Adipocyte (in vitro differentiated cells): ENCODE measurements at regions not wholly inside any gene's neighbourhood (a gene's known extent, or its start where the extent isn't known, plus 50 kb on each side); places are given as distances from the start of the nearest gene placed in this dataset.

Experiments used
- DNase-seq: peaks from one replicate; pipeline ENCODE4 v3.0.0-alpha.2; 2015; ENCODE audit warnings: low read depth
- H3K27me3 ChIP-seq: replicated peaks from 2 replicates; pipeline ENCODE4 v1.7.0; 2013; ENCODE audit warnings: mild to moderate bottlenecking, low read length, moderate library complexity; ENCODE audit not compliant: control insufficient read depth, insufficient read depth
- H3K36me3 ChIP-seq: 2 replicates; pipeline ENCODE4 v1.7.0; 2013; ENCODE audit warnings: low read length, mild to moderate bottlenecking, moderate library complexity; ENCODE audit not compliant: control insufficient read depth, insufficient read depth, severe bottlenecking
- H3K4me1 ChIP-seq: 2 replicates; pipeline ENCODE4 v1.7.0; 2013; ENCODE audit warnings: mild to moderate bottlenecking, low read length, moderate library complexity; ENCODE audit not compliant: control insufficient read depth, insufficient read depth
- H3K4me3 ChIP-seq: 2 replicates; pipeline ENCODE4 v1.7.0; 2013; ENCODE audit warnings: mild to moderate bottlenecking, low read length, moderate library complexity
- H3K9ac ChIP-seq: 2 replicates; pipeline ENCODE4 v1.7.0; 2013; ENCODE audit warnings: mild to moderate bottlenecking, low read length, moderate library complexity
- H3K9me3 ChIP-seq: 2 replicates; pipeline ENCODE4 v1.7.0; 2013; ENCODE audit warnings: mild to moderate bottlenecking, low read length, moderate library complexity; ENCODE audit not compliant: control insufficient read depth

DNA sequence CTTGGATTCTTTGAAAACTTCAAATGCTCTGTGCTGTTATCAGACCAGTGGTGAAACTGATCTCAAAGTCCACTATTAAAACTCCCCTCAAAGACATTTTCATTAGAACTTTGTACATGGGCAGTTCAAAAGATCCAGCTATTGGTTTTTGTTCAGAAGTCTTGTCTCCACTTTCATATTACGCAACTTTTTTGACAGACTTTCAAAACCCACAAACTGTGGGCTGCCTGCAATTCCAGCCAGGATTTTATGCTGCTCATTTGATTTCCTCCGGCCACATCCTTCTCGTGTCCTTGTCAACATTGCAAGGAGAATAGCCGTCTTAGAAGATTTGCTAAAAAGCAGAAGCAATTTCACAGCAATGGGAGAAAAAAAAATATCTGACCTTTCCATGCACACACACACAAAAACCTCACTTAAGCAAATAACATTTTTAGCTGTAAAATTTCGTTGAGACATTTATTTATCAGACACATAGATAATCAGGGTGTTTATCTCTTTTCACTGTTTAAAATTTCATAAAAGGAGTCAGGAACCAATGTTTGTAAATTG, 1990.5 kb downstream of the MAT2B start:
- Histone ChIP-seq H3K36me3 (no peaks in the 10 kb centered on the region), H3K27me3 (no peaks in the 10 kb centered on the region), H3K9me3 (no peaks in the 10 kb centered on the region), H3K4me3 (no peak overlapping the region), H3K9ac (no peak overlapping the region), H3K4me1 (no peaks in the 10 kb centered on the region)
- peak; percentile 4 for DNase-seq

DNA sequence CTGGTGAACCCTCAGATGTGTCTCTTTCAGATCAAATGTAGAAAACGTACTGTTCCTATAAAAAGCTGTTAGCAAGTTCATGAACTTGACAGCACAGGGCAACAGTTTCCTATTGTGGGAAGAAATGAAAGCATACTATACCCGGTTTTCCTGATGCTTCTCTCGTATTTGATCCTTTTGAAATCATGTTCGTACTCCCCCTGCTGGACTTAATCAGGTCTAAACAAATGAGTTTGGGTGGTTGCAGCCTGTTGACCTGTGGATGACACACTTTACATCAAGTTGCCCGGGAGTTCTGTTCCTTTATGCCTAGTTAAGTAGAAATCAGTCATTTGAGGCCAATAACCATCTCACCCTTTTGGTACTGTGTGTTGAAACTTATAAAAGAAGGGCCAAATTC, 1992.3 kb downstream of the MAT2B start:
- Histone ChIP-seq H3K9me3 (no peaks in the 10 kb centered on the region), H3K27me3 (no peaks in the 10 kb centered on the region), H3K36me3 (no peaks in the 10 kb centered on the region), H3K4me1 (no peaks in the 10 kb centered on the region), H3K9ac (peak overlapping the region; percentile 2), H3K4me3 (peak overlapping the region; percentile 0)
- DNase-seq = peak; percentile 22

DNA sequence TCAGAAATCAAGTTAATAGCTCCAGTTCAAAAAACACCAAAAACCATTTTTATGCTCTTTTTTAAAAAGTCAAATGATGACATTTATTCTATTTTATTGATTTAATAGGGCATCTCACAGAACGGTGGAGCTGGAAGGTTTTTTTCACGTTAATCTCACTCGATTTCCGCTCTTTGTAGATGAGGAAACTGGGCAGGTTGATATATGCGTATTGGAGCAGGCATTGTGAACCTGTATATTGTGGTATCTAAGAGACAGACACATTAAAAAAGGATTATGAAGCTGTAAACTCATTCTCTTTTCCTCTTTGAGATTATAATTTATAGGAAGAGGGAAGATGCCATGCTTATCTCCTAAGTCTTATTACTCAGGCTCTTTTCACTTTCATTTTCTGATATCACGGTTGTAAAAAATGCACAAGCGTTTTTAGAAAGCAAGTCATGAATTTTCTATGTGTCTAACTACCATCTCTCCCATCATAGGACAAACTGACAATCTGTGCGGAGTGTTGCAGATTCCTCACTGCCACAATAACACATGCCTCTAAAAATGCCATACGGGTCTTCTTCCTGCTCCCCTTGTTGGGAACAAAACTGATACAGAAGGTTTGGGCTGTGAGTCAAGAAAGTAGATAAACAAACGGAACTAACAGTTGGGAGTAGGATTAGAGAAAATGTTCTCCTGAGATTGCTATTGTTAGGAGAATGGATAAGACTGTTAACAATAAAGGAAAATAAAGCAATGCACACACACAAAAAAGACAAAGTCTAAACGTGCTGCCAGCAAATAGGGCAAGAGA, 1997.7 kb downstream of the MAT2B start:
- no peaks in the 10 kb centered on the region for H3K36me3 ChIP-seq
- H3K9ac ChIP-seq = peak overlapping the region; percentile 37
- H3K27me3 ChIP-seq = no peaks in the 10 kb centered on the region
- no peaks in the 10 kb centered on the region for H3K4me1 ChIP-seq
- peaks cover 9% of the 10 kb centered on the region for H3K9me3 ChIP-seq
- peak overlapping the region; percentile 77 for H3K4me3 ChIP-seq
- no peak for DNase-seq

DNA sequence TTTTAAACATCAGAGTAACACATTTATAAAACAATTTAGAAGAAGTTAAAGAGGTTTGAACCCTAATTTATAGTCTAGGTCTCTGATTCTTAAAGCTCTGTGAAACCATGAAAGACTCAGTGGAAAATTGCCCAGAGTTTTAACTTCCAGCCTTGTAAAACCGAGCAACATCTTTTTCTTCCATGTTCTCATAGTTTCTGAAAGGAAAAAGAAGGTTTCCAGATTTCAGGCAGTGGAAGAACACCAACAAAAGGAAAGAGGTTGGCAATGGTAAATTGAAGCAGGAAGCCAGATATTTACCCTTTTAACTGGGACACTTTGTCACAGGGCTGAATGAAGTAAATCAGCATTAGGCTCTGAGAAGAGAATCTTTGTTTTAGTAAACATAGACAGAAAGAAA, 1999.3 kb downstream of the MAT2B start:
- Histone ChIP-seq H3K4me1 (no peaks in the 10 kb centered on the region), H3K4me3 (no peak overlapping the region), H3K9ac (no peak overlapping the region), H3K27me3 (no peaks in the 10 kb centered on the region), H3K36me3 (no peaks in the 10 kb centered on the region), H3K9me3 (peaks cover 24% of the 10 kb centered on the region)
- no peak for DNase-seq

DNA sequence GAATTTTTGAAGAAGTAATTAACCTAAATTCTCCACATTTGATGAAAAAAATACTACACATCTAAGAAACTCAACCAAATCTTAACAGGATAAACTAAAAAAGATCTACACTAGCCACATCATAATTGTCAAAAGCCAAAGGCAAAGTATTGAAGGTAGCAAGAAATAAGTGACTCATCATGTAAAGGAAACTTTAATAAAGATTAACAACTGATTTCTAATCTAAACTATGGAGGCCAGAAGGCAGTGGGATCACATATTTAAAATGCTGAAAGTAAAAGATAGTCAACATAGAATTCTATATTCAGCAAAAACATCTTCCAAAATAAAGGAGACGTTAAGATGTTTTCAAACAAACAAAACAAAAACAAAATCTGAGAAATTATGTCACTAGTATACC, 2002.9 kb downstream of the MAT2B start:
- no peaks in the 10 kb centered on the region for H3K27me3 ChIP-seq
- H3K9me3 ChIP-seq = peaks cover 24% of the 10 kb centered on the region
- no peak for DNase-seq
- no peak overlapping the region for H3K4me3 ChIP-seq
- no peaks in the 10 kb centered on the region for H3K36me3 ChIP-seq
- H3K4me1 ChIP-seq = no peaks in the 10 kb centered on the region
- no peak overlapping the region for H3K9ac ChIP-seq

DNA sequence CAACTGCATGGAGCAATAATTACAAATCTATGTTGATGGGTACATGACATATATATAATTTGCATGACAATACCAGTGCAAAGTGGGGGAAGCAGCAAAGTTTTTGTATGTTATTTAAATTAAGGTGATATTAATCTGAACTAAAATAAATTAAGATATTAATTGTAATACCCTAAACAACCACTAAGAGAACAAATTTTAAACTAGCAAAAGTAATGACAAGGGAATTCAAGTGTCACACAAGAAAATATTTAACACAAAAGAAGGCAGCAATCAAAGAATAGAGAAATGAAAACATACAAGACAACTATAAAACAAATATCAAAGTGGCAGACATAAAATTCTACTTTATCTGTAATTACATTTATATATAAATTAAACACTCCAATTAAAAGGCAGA, 2003.4 kb downstream of the MAT2B start:
- H3K4me1 ChIP-seq = no peaks in the 10 kb centered on the region
- no peak overlapping the region for H3K9ac ChIP-seq

DNA sequence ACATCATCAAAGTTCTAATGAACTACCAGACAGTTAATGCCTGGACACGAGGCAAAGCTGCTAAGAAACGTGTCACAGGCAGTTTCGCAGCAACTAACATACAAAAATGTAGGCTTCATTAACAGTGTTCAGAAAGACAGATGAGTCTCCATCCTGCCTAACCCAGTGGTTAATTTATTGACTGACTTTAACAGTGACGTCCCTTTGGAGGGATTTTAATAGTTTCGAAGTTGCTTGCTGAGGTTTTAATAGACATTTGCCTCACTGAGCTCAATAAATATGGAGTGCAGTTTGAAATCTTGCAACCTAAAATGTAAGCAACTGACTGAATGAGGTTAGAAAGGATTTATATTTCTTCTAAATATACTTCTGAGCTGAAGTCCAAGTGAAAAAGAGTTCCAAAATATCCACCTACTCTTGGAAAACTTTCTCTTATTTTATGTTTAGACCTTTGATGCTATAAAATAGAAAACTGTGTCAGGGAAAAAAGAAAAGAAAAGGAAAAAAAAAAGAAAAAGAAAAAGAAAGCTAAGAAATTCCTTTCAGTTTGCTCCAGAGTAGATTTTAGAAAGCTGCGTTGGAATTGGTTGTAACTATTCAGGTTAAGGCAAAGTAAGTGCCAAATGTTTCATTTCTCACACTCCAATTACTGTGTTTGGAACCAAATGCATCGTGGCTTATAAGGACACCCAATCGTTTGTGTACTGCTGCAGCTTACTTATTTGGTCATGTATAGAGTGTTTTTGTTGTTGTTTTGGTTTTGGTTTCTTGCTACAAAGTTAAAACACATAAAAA, 2016.6 kb downstream of the MAT2B start:
- Histone ChIP-seq H3K4me3 (no peak overlapping the region), H3K9ac (no peak overlapping the region), H3K27me3 (no peaks in the 10 kb centered on the region), H3K36me3 (no peaks in the 10 kb centered on the region), H3K9me3 (peaks cover 2% of the 10 kb centered on the region), H3K4me1 (no peaks in the 10 kb centered on the region)
- no peak for DNase-seq

More for the DNA sequence above, 2003.4 kb downstream of the MAT2B start:
- Histone ChIP-seq H3K4me3 (no peak overlapping the region), H3K27me3 (no peaks in the 10 kb centered on the region), H3K36me3 (no peaks in the 10 kb centered on the region), H3K9me3 (peaks cover 24% of the 10 kb centered on the region)
- DNase-seq = no peak

DNA sequence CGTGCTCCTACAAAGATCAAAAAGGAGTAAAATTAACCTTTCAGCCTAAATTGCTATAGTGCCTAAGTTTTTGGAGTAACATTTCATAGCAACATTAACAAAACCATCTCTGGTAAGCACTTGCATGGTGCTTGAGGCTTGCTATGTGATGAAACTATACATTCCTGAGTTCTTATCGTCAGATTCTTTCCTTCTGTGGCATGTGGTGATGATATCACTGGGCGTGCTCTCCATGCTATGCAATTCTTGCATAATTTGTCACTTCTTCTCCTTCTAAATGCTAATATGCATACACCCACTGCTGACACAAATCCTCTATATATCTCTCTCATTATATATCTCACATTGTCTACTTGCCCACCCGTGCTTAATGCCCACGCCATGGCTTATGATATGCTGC, 2019.9 kb downstream of the MAT2B start:
- H3K4me3 ChIP-seq = no peak overlapping the region
- DNase-seq = peak; percentile 39

DNA sequence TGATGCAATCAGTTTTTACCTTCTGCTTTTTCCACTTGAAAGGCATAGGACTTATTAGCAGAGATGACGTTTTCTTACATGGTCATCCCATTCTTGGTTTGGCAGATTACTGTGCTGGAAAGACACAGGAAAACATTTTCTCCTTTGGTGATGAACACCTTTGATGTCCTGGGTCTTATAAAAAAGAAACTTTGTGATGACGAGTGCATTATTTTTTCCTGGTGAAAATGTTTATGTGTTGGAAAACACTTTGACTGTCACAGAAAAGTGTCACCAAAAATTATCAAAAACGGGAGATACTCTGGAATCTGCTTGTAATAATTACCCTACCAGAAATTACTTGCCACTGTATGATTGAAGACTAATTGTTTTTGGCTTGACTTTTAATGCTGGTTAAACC, 2020.9 kb downstream of the MAT2B start:
- Histone ChIP-seq H3K4me3 (no peak overlapping the region), H3K4me1 (no peaks in the 10 kb centered on the region), H3K9ac (no peak overlapping the region), H3K36me3 (no peaks in the 10 kb centered on the region), H3K9me3 (peaks cover 37% of the 10 kb centered on the region), H3K27me3 (no peaks in the 10 kb centered on the region)
- no peak for DNase-seq

More for the DNA sequence above, 2019.9 kb downstream of the MAT2B start:
- Histone ChIP-seq H3K9ac (no peak overlapping the region), H3K9me3 (peaks cover 34% of the 10 kb centered on the region), H3K27me3 (no peaks in the 10 kb centered on the region), H3K36me3 (no peaks in the 10 kb centered on the region), H3K4me1 (no peaks in the 10 kb centered on the region)

DNA sequence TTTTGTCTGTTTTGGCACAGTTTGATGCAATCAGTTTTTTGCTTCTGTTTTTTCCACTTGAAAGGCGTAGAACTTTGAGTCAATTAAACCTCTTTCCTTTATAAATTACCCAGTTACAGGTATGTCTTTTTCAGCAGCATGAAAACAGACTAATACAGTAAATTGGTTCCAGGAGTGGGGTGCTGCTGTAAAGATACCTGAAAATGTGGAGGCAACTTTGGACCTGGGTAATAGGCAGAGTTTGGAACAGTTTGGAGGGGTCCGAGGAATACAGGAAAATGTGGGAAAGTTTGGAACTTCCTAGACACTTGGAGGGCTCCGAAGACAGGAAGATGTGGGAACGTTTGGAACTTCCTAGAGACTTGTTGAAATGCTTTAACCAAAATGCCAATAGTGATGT, 2022.2 kb downstream of the MAT2B start:
- no peak overlapping the region for H3K9ac ChIP-seq
- H3K36me3 ChIP-seq = no peaks in the 10 kb centered on the region
- peaks cover 37% of the 10 kb centered on the region for H3K9me3 ChIP-seq
- no peaks in the 10 kb centered on the region for H3K27me3 ChIP-seq
- no peak overlapping the region for H3K4me3 ChIP-seq
- H3K4me1 ChIP-seq = no peaks in the 10 kb centered on the region
- DNase-seq = no peak

DNA sequence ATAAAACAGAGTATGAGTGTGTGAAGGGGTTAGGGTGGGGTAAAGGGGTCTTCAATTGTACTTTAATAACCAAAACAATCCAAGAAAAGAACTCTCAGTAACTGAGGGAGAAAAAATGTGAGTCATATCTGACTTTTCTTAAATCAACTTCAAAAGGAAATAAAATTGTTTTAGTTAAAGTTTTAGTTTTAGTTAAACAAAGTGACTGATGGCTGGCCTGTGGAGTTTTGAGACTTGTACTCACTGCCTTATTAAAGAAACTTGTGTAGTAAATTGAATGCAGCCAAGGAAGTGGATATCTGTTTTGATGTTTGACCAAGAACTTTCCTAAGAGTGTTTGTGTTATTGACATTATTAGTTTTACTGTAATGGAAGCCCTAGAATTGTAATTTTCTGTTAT, 2032.6 kb downstream of the MAT2B start:
- no peak overlapping the region for H3K9ac ChIP-seq
- no peak for DNase-seq
- H3K36me3 ChIP-seq = no peaks in the 10 kb centered on the region
- H3K27me3 ChIP-seq = no peaks in the 10 kb centered on the region
- no peak overlapping the region for H3K4me3 ChIP-seq
- no peaks in the 10 kb centered on the region for H3K4me1 ChIP-seq
- H3K9me3 ChIP-seq = no peaks in the 10 kb centered on the region
